B cell (primary cell): ENCODE measurements at regions not wholly inside any gene's neighbourhood (a gene's known extent, or its start where the extent isn't known, plus 50 kb on each side); places are given as distances from the start of the nearest gene placed in this dataset.

Source experiments
- ATAC-seq: fragments of 200-7000 bp; cut with Tn5 transposase; one replicate; pipeline ENCODE4 v1.10.0; 2021; ENCODE audit warnings: low read depth, mild to moderate bottlenecking, moderate number of reproducible peaks, moderate library complexity
- CTCF ChIA-PET: fragments of 350-600 bp; sonication (Branson Sonifier 250); formaldehyde crosslinking; loops from one replicate; lab custom pipeline; 2021; ENCODE audit warnings: antibody characterized with exemption, inconsistent platforms; lab: Charles Lee
- POLR2A ChIA-PET: fragments of 350-600 bp; sonication (Branson Sonifier 250); formaldehyde crosslinking; loops from one replicate; lab custom pipeline; 2021; ENCODE audit warnings: antibody characterized with exemption; lab: Charles Lee
- DNase-seq: peaks from one replicate; pipeline ENCODE4 v3.0.0; 2013
- H2AFZ ChIP-seq: 2 replicates; pipeline ENCODE4 v1.6.1; 2012; ENCODE audit warnings: mild to moderate bottlenecking, low read depth, low read length; ENCODE audit not compliant: insufficient read depth, poor library complexity, severe bottlenecking
- H3K27ac ChIP-seq, 2 donors: 1 replicate in 1 of 2; 2 replicates in 1 of 2; pipeline ENCODE4 v1.5.1; 2012 to 2013; ENCODE audit warnings: low read length in 2 of 2, mild to moderate bottlenecking in 2 of 2, moderate library complexity in 1 of 2
- H3K27me3 ChIP-seq, 4 experiments: fragments of 200-600 bp in 1 of 4; sonication (generic) in 1 of 4; replicated peaks in 1 of 4; 1 replicate in 2 of 4; 2 replicates in 2 of 4; pipeline versions ENCODE4 v1.6.1 to v1.7.0; 2013 to 2016; ENCODE audit warnings: low read length in 3 of 4, mild to moderate bottlenecking in 2 of 4, mixed read lengths in 1 of 4, moderate library complexity in 1 of 4; ENCODE audit not compliant: insufficient read depth in 4 of 4, control insufficient read depth in 3 of 4; ENCODE audit errors: control extremely low read depth in 1 of 4
- H3K36me3 ChIP-seq, 2 experiments: replicated peaks in 1 of 2; 1 replicate in 1 of 2; 2 replicates in 1 of 2; pipeline versions ENCODE4 v1.6.1 to v1.7.1; 2013; ENCODE audit warnings: low read length in 1 of 2; ENCODE audit not compliant: insufficient read depth in 2 of 2, control insufficient read depth in 1 of 2; ENCODE audit errors: control extremely low read depth in 1 of 2, extremely low read depth in 1 of 2
- H3K4me1 ChIP-seq, 2 donors: fragments of 200-600 bp in 1 of 2; sonication (generic) in 1 of 2; 1 replicate in 1 of 2; 2 replicates in 1 of 2; pipeline versions ENCODE4 v1.5.1 to v1.6.1; 2013 to 2017; ENCODE audit warnings: low read length in 2 of 2; ENCODE audit not compliant: control insufficient read depth in 2 of 2, insufficient read depth in 2 of 2
- H3K4me2 ChIP-seq: replicated peaks from 2 replicates; pipeline ENCODE3; 2012; ENCODE audit warnings: mild to moderate bottlenecking, low read depth, low read length; ENCODE audit not compliant: poor library complexity, severe bottlenecking
- H3K4me3 ChIP-seq, 5 experiments: fragments of 200-600 bp in 1 of 5; sonication (generic) in 1 of 5; 1 replicate in 3 of 5; 2 replicates in 2 of 5; pipeline versions ENCODE4 v1.5.1 to v1.7.0; 2011 to 2016; ENCODE audit warnings: low read length in 4 of 5, mild to moderate bottlenecking in 4 of 5, low read depth in 2 of 5, control low read depth in 1 of 5, moderate library complexity in 1 of 5; ENCODE audit not compliant: insufficient read depth in 1 of 5; ENCODE audit errors: control extremely low read depth in 1 of 5, extremely low read depth in 1 of 5
- H3K79me2 ChIP-seq: fragments of 200-600 bp; sonication (generic); one replicate; pipeline ENCODE4 v1.6.0; 2016; ENCODE audit warnings: low read length; ENCODE audit not compliant: control insufficient read depth, insufficient read depth
- H3K9ac ChIP-seq: fragments of 200-600 bp; sonication (generic); 2 replicates; pipeline ENCODE4 v1.6.1; 2017; ENCODE audit warnings: mild to moderate bottlenecking, low read length, moderate library complexity
- H3K9me3 ChIP-seq, 3 donors: one replicate each; pipeline versions ENCODE4 v1.6.1 to v1.7.1; 2013; ENCODE audit warnings: low read length in 2 of 3; ENCODE audit not compliant: control insufficient read depth in 2 of 3, insufficient read depth in 1 of 3; ENCODE audit errors: control extremely low read depth in 1 of 3
- H4K20me1 ChIP-seq: 2 replicates; pipeline ENCODE4 v1.6.0; 2012; ENCODE audit warnings: mild to moderate bottlenecking, low read length; ENCODE audit not compliant: insufficient read depth, control insufficient read depth, poor library complexity, severe bottlenecking
- H3K27ac Mint-ChIP-seq: one replicate; pipeline ENCODE4 v1.8.0; 2021; ENCODE audit warnings: mixed read lengths
- H3K27me3 Mint-ChIP-seq: one replicate; pipeline ENCODE4 v1.8.0; 2021; ENCODE audit warnings: mixed read lengths
- H3K4me1 Mint-ChIP-seq: one replicate; pipeline ENCODE4 v1.8.0; 2021; ENCODE audit warnings: mixed read lengths
- H3K4me3 Mint-ChIP-seq: one replicate; pipeline ENCODE4 v1.8.0; 2021; ENCODE audit warnings: mixed read lengths
- H3K9me3 Mint-ChIP-seq: one replicate; pipeline ENCODE4 v1.8.0; 2022; ENCODE audit warnings: mixed read lengths; ENCODE audit not compliant: insufficient read depth
- EZH2 ChIP-seq: IDR thresholded peaks from 2 replicates; pipeline ENCODE4 v1.6.1; 2012; ENCODE audit warnings: borderline replicate concordance, low read depth, mild to moderate bottlenecking, moderate library complexity, low read length; ENCODE audit not compliant: insufficient read depth, poor library complexity, severe bottlenecking
- WGBS: methylation state at CpG from one replicate; pipeline ENCODE4 v1.1.5; 2013; ENCODE audit warnings: missing lambda C conversion rate; ENCODE audit not compliant: insufficient coverage; 5-methylcytosine and 5-hydroxymethylcytosine counted together
- intact Hi-C: fragments of 100-400 bp; cut with micrococcal nuclease; formaldehyde crosslinking; loops from one replicate; pipeline ENCODE4 v1.10.0; 2022
- TF ChIP-seq, protein P1 (sequence below): fragments of 200-600 bp; IDR thresholded peaks from one replicate; pipeline ENCODE4 v1.8.0; 2022; ENCODE audit warnings: antibody characterized with exemption, mild to moderate bottlenecking

DNA sequence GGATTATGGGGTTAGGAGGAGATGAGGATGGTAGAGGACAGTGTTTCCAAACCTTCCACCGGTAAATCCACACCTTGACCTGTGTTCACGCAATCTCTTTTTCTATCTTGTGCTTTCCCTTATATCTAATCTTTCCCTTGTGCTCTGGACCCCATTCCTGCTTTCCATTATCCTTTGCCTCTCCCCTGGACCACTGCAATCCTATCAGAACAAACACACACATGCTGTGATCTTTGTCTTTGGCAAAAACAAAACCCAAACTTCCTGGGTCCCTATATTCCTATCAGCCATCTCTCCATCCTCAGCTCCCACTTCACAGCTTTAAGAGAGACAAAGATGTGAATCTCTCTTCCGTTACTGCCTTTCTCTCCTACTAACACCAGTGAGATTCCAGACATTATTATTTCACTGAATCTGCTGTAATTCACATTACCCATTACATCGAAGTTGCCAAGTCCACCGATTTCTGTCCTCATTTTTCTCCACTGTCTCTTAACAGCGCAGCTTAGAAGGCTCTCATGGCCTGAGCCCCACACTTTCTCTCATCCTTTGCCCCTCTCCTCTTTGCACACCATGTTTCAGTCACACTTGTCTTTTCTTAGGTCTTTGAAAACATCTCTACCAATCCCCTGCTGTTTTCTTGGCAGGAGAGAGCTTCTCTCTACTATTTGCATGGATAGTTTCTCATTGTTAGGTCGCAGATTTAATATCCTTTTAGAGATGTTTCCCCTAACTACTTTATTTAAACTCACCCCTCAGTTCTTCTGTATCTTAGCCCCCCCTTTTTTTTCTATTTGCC, 230.0 kb upstream of the B3GALT2 start:
- Histone ChIP-seq H3K4me2 (no peak overlapping the region), H2AFZ (no peak overlapping the region), H3K27me3 (no peaks in the 10 kb centered on the region), H3K27ac (no peak overlapping the region), H3K9me3 (no peaks in the 10 kb centered on the region), H3K9ac (no peak overlapping the region), H3K4me3 (no peak overlapping the region), H3K36me3 (no peaks in the 10 kb centered on the region), H3K4me1 (peaks cover 12 to 19% of the 10 kb centered on the region in 2 donors), H4K20me1 (no peaks in the 10 kb centered on the region), H3K79me2 (no peaks in the 10 kb centered on the region)
- no peak overlapping the region for H3K27ac Mint-ChIP-seq
- CTCF ChIA-PET, result no interaction called here
- POLR2A ChIA-PET, result no interaction called here
- H3K27me3 Mint-ChIP-seq, result no peaks in the 10 kb centered on the region
- ATAC-seq, result no peak
- no peak for TF ChIP-seq EZH2
- TF ChIP-seq, protein P1, sequence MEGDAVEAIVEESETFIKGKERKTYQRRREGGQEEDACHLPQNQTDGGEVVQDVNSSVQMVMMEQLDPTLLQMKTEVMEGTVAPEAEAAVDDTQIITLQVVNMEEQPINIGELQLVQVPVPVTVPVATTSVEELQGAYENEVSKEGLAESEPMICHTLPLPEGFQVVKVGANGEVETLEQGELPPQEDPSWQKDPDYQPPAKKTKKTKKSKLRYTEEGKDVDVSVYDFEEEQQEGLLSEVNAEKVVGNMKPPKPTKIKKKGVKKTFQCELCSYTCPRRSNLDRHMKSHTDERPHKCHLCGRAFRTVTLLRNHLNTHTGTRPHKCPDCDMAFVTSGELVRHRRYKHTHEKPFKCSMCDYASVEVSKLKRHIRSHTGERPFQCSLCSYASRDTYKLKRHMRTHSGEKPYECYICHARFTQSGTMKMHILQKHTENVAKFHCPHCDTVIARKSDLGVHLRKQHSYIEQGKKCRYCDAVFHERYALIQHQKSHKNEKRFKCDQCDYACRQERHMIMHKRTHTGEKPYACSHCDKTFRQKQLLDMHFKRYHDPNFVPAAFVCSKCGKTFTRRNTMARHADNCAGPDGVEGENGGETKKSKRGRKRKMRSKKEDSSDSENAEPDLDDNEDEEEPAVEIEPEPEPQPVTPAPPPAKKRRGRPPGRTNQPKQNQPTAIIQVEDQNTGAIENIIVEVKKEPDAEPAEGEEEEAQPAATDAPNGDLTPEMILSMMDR, result no peak
- no peaks in the 10 kb centered on the region for H3K9me3 Mint-ChIP-seq
- H3K4me1 Mint-ChIP-seq, result peaks cover 23% of the 10 kb centered on the region
- intact Hi-C loops, result loop anchor here (5.0 kb wide), 3 partner anchors 46 to 121 kb away; no protein-coding TSS in a partner anchor
- 100% methylated on average over 5 of the region's 7 CpGs for WGBS
- H3K4me3 Mint-ChIP-seq, result no peak overlapping the region
- DNase-seq, result no peak

DNA sequence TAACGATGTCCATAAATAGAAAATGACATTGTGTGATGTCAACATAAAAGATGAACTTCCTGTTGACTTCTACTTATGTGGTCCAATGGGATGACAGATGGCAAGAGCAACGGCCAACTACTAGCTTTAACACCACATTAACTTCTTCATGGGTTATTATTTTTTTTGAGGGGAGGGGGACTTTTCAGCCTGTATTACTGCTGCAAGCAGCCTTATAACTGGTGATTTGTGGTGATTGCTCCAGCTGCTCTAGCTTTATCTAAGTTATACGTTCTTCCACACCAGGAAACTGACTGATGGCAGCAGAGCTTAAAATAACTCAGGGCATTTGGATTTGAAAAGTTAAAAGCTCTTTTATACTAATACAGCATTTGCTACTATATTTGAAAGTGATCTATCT, 228.8 kb upstream of the B3GALT2 start:
- Mint-ChIP-seq H3K27me3 (no peaks in the 10 kb centered on the region), H3K4me1 (peaks cover 23% of the 10 kb centered on the region), H3K27ac (no peak overlapping the region), H3K4me3 (no peak overlapping the region), H3K9me3 (no peaks in the 10 kb centered on the region)
- H3K4me3 ChIP-seq, result no peak overlapping the region
- H3K4me2 ChIP-seq, result no peak overlapping the region
- H2AFZ ChIP-seq, result no peak overlapping the region
- H3K36me3 ChIP-seq, result no peaks in the 10 kb centered on the region
- ChIA-PET POLR2A (no interaction called here), CTCF (interaction anchor here (1.0 kb wide), 1 partner anchor 339 kb away, joined by 3 read pairs; no protein-coding TSS in a partner anchor)
- peaks cover 12 to 19% of the 10 kb centered on the region in 2 donors for H3K4me1 ChIP-seq
- TF ChIP-seq EZH2, result no peak
- TF ChIP-seq, protein P1, result no peak
- no peaks in the 10 kb centered on the region for H3K9me3 ChIP-seq
- no peak for ATAC-seq
- H4K20me1 ChIP-seq, result no peaks in the 10 kb centered on the region
- WGBS, result no CpG with 5 or more reads among the region's 3 CpGs
- H3K27me3 ChIP-seq, result no peaks in the 10 kb centered on the region
- intact Hi-C loops, result loop anchor here (5.0 kb wide), 3 partner anchors 47 to 122 kb away; no protein-coding TSS in a partner anchor
- no peaks in the 10 kb centered on the region for H3K79me2 ChIP-seq
- DNase-seq, result no peak
- no peak overlapping the region for H3K9ac ChIP-seq
- H3K27ac ChIP-seq, result no peak overlapping the region
